ENCODE measurements at regions not wholly inside any gene's neighbourhood (a gene's known extent, or its start where the extent isn't known, plus 50 kb on each side); places are given as distances from the start of the nearest gene placed in this dataset.
"Not testable (repeated sequence)": the region's sequence is repeated elsewhere in the genome, so short reads cannot be mapped to it uniquely, and the experiment has no call there.

DNA sequence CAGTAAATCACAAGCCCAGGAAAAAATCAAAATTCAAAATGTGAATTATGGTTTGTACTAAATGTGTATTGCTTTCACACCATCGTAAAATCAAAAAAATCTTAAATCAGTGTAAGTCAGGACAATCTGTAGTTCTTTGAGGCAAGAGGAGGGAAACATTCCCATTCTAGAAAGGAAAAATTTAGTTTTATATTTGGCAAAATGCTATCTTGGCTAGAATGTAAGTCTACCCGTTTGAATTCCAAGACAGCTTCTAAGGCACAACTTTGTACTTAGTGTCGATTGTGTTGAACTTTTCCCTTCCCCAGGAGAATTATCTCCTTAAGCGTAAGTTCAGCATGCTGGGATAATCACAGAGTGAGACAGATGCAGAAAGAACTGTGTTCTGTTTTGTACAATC is 638.2 kb upstream of the LRRTM1 start:
- Histone ChIP-seq H3K4me1 (ENCODE audit: insufficient read depth, low read length, severe bottlenecking) (no peaks in the 10 kb centered on the region), H3K27ac (ENCODE audit: low read depth, low read length, poor library complexity, severe bottlenecking) (no peak overlapping the region), H3K4me2 (ENCODE audit: low read length) (no peak overlapping the region), H3K36me3 (ENCODE audit: insufficient read depth, low read length) (no peaks in the 10 kb centered on the region), H2AFZ (ENCODE audit: low read length) (0 out of 2 replicates have a peak overlapping the region, but pooled peaks have one; percentile 33), H3K9me3 (ENCODE audit: low read length) (no peaks in the 10 kb centered on the region), H4K20me1 (ENCODE audit: insufficient read depth, low read length) (no peaks in the 10 kb centered on the region), H3F3A (ENCODE audit: insufficient read depth, low read length) (no peaks in the 10 kb centered on the region), H3K4me3 (ENCODE audit: low read depth, low read length, poor library complexity, severe bottlenecking) (no peak overlapping the region), H3K9me2 (ENCODE audit: low read depth, low read length) (no peaks in the 10 kb centered on the region), H3K9ac (ENCODE audit: low read length) (no peak overlapping the region), H3K27me3 (ENCODE audit: insufficient read depth, low read length) (no peaks in the 10 kb centered on the region), H3K79me2 (ENCODE audit: insufficient read depth, low read length) (no peaks in the 10 kb centered on the region)
- TF ChIP-seq CTCF (IDR thresholded peaks at IDR 0.05; ENCODE audit: low read length) (no peak), EZH2 (IDR thresholded peaks at IDR 0.05; ENCODE audit: borderline replicate concordance, low read length) (no peak)

DNA sequence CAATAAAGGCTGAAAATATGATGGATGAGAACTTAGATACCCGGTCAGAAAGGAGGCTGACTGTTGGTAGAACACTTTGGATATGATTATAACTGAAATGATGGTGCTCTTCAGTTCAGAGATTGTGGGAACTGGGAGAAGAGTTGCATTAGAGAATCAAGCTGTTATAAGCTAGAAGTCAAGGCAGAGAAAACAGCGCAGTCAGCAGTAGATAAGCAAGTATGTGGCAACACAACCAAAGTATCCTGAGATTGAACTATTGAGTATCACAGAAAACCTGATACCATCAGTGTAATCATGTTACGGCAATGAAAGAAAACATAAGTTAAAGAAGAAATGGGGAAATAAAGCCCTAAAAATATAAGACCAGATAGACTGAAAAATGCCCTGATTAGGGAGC is 633.9 kb upstream of the LRRTM1 start:
- Histone ChIP-seq H3K4me2 (ENCODE audit: low read length) (no peak overlapping the region), H2AFZ (ENCODE audit: low read length) (no peak overlapping the region), H3K9me2 (ENCODE audit: low read depth, low read length) (no peaks in the 10 kb centered on the region), H3K27me3 (ENCODE audit: insufficient read depth, low read length) (no peaks in the 10 kb centered on the region), H3F3A (ENCODE audit: insufficient read depth, low read length) (no peaks in the 10 kb centered on the region), H3K79me2 (ENCODE audit: insufficient read depth, low read length) (no peaks in the 10 kb centered on the region), H3K4me3 (ENCODE audit: low read depth, low read length, poor library complexity, severe bottlenecking) (no peak overlapping the region), H3K9ac (ENCODE audit: low read length) (no peak overlapping the region), H3K9me3 (ENCODE audit: low read length) (no peaks in the 10 kb centered on the region), H4K20me1 (ENCODE audit: insufficient read depth, low read length) (no peaks in the 10 kb centered on the region), H3K36me3 (ENCODE audit: insufficient read depth, low read length) (no peaks in the 10 kb centered on the region), H3K4me1 (ENCODE audit: insufficient read depth, low read length, severe bottlenecking) (no peaks in the 10 kb centered on the region), H3K27ac (ENCODE audit: low read depth, low read length, poor library complexity, severe bottlenecking) (no peak overlapping the region)
- TF ChIP-seq EZH2 (IDR thresholded peaks at IDR 0.05; ENCODE audit: borderline replicate concordance, low read length) = no peak
- no peak for TF ChIP-seq CTCF (IDR thresholded peaks at IDR 0.05; ENCODE audit: low read length)

GRCh38 chr2:80931820-80932219 is 627.3 kb upstream of the LRRTM1 start:
- H3K9me2 ChIP-seq (ENCODE audit: low read depth, low read length); H3K79me2 ChIP-seq (ENCODE audit: insufficient read depth, low read length); H3K36me3 ChIP-seq (ENCODE audit: insufficient read depth, low read length); H3K4me2 ChIP-seq (ENCODE audit: low read length); H3K4me1 ChIP-seq (ENCODE audit: insufficient read depth, low read length, severe bottlenecking); H2AFZ ChIP-seq (ENCODE audit: low read length); H3K27me3 ChIP-seq (ENCODE audit: insufficient read depth, low read length); H3F3A ChIP-seq (ENCODE audit: insufficient read depth, low read length); H3K9ac ChIP-seq (ENCODE audit: low read length); H3K27ac ChIP-seq (ENCODE audit: low read depth, low read length, poor library complexity, severe bottlenecking); H4K20me1 ChIP-seq (ENCODE audit: insufficient read depth, low read length); H3K4me3 ChIP-seq (ENCODE audit: low read depth, low read length, poor library complexity, severe bottlenecking): not testable (repeated sequence)
- H3K9me3 ChIP-seq (ENCODE audit: low read length) = peaks cover 11% of the 10 kb centered on the region; the same call in 1 of the 2 replicates

DNA sequence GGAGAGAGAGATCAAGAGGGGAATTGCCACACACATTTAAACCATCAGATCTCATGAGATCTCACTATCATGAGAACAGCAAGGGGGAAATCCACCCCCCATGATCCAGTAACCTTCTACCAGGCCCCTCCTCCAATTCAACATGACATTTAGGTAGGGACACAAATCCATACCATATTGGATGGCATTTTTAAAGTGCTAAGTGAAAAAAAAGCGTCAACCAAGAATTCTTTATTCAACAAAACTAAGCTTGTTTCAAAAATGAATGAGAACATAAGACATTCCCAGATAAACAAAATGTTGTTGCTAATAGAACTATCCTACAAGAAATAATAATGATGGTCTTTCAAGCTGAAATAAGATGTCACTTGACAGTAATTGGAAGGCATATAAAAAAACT is 626.2 kb upstream of the LRRTM1 start:
- no peaks in the 10 kb centered on the region for H3K9me2 ChIP-seq (ENCODE audit: low read depth, low read length)
- no peak for TF ChIP-seq CTCF (IDR thresholded peaks at IDR 0.05; ENCODE audit: low read length)
- H4K20me1 ChIP-seq (ENCODE audit: insufficient read depth, low read length) = no peaks in the 10 kb centered on the region
- no peaks in the 10 kb centered on the region for H3K4me1 ChIP-seq (ENCODE audit: insufficient read depth, low read length, severe bottlenecking)
- H3K4me3 ChIP-seq (ENCODE audit: low read depth, low read length, poor library complexity, severe bottlenecking) = no peak overlapping the region
- no peaks in the 10 kb centered on the region for H3K27me3 ChIP-seq (ENCODE audit: insufficient read depth, low read length)
- H3K9ac ChIP-seq (ENCODE audit: low read length) = no peak overlapping the region
- H3F3A ChIP-seq (ENCODE audit: insufficient read depth, low read length) = no peaks in the 10 kb centered on the region
- H3K79me2 ChIP-seq (ENCODE audit: insufficient read depth, low read length) = no peaks in the 10 kb centered on the region
- H3K4me2 ChIP-seq (ENCODE audit: low read length) = no peak overlapping the region
- no peaks in the 10 kb centered on the region for H3K36me3 ChIP-seq (ENCODE audit: insufficient read depth, low read length)
- no peak overlapping the region for H2AFZ ChIP-seq (ENCODE audit: low read length)
- H3K27ac ChIP-seq (ENCODE audit: low read depth, low read length, poor library complexity, severe bottlenecking) = no peak overlapping the region
- peaks cover 11% of the 10 kb centered on the region; the same call in 1 of the 2 replicates for H3K9me3 ChIP-seq (ENCODE audit: low read length)
